GM21529 (cell line): ENCODE measurements at regions not wholly inside any gene's neighbourhood (a gene's known extent, or its start where the extent isn't known, plus 50 kb on each side); places are given as distances from the start of the nearest gene placed in this dataset.

Experiments used
- ATAC-seq: cut with Tn5 transposase; IDR thresholded peaks from one replicate; pipeline ENCODE4 v1.9.1; 2021; ENCODE audit not compliant: unreplicated experiment

DNA sequence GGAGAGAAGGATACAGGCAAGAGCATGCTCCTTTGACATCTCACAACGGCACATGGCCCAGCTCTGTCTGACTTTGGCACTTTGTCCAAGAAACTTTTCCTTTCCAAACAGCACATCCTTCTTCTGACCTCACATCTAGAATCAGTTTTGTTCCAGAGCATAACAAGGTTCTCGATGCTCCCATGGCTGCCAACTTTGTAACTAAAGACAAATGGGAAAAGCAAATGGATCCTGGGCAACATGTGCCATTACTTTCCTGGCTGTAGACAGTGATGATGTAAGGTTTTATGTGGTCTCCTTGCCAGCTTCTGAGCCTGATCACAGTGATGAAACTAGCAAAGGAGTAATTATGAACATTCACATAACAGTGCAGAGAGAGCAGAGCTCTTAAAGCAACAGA is 171.8 kb upstream of the C1orf87 start:
- no peak for ATAC-seq

DNA sequence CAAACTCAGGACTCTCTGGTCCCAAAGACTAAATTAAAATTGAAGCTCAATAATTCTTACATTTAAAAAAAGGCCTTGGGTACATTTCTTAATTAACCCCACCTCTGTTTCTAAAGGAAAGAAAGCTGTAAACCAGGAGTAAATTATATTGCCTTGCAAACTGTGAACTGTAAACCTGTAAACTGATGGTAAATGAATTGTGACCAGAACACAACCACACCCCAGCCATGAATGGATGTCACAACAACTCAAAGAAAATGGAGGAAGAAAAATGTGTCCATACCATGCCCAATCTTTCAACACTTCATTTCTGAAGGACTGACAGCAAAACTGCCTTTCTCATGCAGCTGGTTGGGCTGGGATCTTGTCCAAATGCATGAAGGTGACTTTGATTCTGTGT is 171.3 kb upstream of the C1orf87 start:
- ATAC-seq = no peak

DNA sequence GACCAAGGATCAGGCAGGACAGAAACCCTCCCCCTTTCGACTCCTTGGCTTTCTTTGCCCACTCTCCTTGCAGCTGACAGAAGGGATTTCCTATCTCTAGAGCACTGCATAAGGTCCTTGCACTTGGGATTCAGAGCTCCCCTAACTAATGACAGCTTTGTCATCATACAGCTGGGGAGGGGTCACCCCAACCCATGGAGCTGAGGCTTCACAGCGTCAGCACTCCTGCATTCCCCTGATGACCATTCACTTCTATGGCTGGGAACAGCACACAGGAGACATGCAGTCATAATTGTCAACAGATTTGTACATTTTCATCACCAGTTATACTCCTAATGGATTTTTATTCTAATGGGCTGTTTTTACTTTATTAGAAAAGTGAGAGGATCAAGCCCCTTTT is 161.7 kb upstream of the C1orf87 start:
- ATAC-seq = no peak

DNA sequence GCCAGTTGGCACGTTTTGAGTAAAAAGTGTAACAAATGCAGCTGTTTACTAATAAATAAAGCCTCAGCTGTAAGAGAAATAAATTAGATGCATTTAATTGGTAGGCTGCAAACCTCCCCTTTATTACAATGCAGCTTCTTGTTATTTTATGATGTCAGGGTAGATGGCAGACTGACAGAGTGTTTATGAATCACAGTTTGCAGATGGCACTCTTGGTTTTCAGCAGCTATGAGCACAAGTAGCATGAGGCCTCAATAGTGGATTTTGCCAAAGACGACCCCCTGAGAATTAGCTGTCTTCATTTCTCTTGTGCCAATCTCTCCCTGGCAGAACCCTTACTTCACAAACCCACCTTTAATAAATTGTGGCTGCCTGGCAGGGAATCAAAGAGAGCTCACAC is 161.2 kb upstream of the C1orf87 start:
- ATAC-seq = no peak

DNA sequence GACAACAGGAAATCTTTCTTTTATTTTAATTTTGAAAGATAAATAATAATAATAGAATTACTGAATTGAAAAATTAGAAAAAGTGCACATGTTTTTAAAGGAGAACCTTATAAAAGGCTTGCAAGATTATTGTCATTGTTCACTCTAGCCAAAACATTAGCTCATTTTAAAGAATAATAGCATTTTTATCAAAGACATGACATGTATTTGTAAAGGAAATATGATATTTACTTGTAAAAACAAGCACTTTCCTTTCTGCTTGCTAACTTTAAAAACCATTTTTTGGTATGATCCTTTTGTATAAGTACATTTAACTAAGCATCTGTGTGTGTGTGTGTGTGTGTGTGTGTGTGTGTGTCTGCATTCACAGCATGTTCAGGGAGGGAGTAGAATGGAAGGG is 156.3 kb upstream of the C1orf87 start:
- ATAC-seq = no peak

DNA sequence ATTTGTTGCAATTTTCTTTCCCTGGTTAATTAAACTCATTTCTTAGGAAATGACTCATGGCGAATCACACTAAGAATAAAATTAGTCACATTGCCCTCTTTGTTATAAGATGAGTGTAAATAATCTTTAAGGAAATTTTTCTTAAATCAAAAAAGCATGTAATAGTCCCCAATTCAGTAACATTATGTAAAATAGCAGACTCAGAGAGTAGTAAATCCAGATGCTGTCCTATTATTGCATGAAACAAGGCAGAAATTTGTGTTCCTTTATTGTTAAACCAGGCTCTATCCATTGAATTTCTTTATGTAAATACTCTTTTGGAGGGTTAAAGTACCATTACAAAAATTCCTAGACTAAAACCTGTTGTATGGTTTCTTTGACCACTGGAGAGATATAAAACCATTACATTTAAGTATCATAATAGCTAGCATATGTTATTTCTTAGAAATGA is 154.5 kb upstream of the C1orf87 start:
- ATAC-seq = no peak

DNA sequence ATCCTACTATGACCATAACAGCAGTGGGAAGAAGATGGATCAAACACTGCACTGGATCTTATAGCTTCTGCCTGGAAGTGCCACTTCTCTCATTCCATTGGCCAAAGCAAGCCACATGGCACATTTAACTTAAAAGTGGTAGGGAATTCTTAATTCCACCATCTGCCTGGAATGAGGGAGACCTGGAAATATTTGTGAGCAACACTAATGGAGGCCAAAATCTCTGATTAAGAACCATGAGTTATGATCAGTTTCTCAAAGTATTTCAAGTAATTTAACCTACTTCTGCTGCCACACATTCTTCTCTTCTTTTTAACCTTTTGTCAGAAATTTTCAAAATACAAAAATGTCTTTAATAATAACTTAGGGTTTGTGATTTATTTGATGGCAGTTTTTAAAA is 154.0 kb upstream of the C1orf87 start:
- ATAC-seq = no peak

DNA sequence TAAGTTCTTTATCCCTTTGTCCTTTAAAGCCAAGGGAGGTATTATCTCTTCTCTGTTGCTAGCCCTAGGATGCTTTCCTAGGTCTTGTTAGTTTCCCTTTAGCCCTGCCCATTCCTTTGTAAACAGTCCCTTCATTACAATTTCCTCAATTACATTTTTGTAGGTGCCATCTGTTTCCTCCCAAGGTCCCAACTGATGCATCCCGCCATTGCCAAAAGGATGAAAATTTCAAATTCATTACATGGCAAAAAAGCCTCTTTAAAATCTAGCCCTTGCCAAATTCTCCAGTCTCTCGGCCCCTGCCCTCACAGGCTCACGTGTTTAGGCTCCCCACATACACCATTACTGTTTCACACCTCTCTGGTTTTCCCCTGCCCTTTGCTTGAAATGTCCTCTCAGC is 151.9 kb upstream of the C1orf87 start:
- no peak for ATAC-seq

DNA sequence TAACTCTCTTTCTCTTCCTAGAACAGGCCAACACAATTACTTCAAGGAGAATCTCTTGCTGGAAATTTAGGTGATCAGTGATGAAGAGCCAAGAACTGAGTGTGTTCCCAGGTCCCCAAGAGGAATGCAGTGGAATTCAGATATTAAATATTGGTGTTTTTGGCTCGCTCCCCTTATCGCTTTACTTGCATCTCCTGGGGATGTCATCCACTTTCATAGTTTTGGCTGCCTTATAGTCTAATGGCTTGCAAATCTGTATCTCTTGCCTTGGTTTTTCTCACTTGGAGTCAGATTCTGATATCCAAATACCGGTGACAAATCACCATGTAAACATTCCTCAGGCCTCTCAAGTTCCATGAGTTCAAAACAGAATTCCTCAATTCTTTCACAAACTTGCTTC is 151.0 kb upstream of the C1orf87 start:
- no peak for ATAC-seq

DNA sequence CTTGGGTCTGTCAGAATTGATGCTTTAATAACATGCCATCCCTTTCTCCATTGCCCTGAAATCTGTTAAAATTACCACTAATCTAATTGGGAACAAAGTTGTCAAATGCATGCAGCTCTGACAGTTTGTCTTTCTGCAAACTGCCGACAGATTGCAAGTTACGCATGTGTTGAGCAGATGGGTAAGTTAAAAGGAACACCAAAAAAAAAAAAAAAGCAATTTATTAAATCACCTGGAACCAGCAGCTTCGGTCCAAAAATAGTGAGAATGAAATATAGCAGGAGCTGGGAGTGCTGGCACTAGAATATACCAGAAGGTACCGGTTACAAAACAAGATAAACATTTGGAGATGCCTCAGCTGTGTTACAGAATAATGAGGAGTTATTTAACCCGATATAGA is 149.6 kb upstream of the C1orf87 start:
- no peak for ATAC-seq

DNA sequence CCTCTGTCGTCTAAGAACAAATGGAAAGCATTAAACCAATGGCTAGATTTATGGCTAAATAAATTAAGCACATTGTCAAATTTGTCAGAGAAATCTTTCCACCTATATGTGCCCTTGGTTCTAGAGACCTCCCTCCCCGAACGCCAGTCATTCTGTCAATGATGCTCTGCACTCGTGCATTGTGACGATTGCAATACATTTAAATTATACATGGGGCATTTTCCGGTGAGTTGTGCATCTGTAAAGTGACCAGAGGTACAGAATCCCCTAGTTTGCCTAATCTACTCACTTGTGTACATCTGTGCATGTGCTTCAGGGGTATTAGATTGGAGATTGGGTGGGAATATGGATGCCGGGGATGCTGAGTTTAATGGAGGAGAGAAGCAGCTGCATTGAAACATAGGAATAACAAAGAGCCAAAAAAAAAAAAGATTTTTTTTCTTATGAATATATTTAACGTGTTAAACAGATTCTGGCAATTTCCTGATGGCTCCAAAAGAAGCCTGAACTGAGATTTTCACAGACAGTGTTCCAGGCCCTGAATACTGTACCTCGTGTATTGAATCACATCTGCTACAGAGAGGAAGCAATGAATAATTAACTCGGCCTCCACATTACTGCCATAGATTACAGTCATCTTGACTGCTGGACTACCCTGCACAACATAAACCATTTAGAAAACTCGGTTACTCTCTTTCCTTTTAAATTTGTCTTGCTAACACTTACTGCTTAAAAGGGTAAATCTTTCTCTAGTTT is 149.0 kb upstream of the C1orf87 start:
- ATAC-seq = no peak

DNA sequence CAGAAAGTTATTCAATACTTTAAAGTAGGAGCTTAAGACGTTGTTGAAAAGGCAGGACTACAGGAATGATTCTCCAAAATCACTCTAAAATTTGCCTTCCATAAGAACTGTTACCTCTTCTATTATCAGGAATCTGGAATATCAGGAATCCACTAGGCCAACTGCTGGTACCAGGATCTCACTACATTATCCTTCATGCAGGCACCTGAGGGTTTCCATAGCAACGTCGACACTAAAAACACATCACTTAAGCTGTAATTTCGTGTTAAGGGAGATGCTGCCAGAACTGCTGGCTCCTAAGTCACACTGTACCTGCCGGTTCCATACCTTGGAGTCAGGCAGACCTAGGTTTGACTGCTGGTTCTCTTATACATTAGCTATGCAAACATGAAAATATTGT is 139.7 kb upstream of the C1orf87 start:
- ATAC-seq = no peak

DNA sequence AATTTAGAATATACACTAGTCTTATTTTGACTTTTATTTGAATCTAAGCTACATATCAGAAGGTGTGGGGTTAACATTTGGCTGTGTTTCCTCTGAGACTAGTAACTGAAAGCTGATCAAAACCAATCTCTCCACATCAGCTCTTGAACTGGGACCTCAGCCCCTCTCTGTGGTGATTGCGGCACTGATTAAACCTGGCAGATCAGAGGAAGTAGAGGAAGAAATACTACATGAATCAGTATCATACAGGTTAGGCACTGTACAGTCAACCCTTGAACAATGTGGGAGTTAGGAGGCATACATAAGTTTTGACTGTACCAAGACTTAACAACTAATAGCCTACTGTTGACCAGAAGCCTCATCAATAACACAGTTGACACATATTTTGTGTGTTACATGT is 122.5 kb upstream of the C1orf87 start:
- ATAC-seq = no peak

DNA sequence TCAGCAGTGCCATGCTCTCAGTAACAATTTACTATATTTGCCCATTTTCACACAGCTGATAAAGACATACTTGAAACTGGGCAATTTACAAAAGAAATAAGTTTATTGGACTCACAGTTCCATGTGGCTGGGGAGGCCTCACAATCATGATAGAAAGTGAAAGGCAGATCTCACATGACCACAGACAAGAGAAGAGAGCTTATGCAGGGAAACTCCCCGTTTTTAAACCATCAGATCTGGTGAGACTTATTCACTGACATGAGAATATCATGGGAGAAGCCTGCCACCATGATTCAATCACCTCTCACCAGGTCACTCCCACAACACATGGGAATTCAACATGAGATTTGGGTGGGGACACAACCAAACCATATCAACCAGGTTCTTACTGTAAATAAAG is 112.1 kb upstream of the C1orf87 start:
- no peak for ATAC-seq

DNA sequence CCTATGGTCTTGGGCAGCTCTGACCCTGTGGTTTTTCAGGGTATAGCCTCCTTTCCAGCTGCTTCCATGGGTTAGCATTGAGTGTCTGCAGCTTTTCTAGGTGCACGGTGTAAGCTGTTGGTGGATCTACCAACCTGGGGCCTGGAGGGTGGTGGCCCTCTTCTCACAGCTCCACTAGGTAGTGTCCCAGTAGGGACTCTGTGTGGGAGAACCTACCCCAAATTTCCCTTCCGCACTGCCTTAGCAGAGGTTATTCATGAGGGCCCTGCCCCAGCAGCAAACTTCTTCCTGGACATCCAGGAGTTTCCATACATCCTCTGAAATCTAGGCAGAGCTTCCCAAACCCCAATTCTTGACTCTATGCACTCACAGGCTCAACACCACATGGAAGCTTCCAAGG is 111.0 kb upstream of the C1orf87 start:
- ATAC-seq = no peak

DNA sequence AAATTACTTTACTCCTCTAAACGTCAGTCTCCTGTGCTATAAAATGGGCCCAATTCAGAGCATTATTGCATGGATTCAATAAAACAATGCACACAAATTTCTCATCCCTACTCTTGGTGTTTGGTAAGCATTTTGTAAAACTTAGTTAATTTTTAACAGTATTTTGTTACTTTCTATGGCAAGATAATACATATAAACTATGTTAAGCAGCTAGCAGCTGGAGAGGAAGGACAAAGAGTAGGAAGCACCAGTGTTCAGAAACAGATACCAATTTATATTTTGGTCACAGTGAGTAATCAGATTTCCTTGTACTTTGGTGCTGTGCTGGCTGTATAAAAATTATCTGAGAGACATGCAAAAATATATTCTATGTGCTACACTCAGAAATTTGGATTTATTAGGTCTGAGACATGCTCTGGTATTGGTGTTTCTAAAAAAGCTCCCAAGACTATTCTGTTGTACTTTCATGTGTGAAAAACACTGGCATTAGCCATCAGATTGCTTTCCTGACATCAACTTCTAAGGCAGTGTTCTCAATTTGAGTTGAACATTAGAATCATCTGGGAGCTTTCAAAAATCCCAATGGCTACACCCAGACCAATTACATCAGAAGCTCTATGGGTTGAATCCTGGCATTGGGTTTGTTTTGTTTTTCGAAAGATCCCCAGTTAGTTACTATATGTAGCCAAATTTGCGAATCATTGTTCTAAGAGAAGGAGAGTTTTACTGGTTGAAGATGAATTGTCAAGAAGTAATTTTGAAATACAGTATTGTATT is 100.3 kb upstream of the C1orf87 start:
- no peak for ATAC-seq

DNA sequence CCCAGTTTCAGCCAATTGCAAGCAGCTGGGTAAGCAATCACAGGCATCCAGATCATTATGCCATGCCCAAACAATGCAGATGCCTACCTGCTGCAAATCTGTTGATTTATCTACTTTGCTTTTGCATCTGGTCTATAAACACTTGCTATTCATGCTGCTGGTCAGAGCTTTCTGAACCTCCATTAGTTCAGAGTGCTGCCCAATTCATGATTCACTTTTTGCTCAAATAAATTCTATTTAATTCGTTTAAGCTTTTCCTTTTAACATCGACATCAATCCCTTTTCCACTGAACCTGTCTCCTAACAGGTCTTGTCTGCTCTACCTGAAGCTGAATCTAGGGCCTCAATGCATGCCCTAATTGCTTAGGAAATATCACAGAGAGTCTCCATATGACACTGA is 99.4 kb upstream of the C1orf87 start:
- ATAC-seq = no peak

DNA sequence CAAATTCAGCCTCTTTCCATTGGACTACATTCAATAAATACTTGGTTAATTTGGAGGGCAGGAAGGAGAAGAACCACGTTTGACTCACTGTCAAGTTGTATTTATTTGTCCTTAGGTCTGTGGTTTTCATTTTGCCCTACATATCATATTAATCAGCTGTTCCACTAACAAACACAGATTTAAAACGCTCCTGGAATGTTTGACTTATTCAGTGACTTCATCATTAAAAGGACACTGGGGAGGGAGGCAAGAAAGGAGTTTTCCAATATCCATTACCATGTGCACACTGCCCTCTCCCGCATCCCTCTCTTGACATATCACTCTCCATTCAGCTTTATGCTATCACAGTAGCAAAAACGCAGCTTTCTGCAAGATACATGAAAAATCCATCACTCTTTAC is 98.2 kb upstream of the C1orf87 start:
- no peak for ATAC-seq

DNA sequence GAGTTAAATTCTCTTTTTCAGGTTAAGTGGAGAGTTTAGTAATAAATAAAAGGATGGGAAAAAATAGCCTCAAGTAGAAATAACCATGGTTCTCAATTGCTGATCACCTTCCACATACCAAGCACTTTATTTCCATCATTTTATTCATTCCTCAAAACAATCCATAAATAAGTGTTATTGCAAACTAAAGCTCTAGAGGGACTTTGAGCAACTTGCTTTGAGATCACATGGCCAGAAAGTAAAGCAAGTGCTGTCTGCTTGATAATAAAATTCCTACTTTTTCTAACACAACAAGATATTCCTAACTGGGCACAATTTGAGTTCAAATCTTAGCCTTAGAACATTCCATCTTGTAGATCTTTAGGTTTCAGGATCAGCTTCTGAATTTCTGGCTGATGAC is 97.1 kb upstream of the C1orf87 start:
- no peak for ATAC-seq

DNA sequence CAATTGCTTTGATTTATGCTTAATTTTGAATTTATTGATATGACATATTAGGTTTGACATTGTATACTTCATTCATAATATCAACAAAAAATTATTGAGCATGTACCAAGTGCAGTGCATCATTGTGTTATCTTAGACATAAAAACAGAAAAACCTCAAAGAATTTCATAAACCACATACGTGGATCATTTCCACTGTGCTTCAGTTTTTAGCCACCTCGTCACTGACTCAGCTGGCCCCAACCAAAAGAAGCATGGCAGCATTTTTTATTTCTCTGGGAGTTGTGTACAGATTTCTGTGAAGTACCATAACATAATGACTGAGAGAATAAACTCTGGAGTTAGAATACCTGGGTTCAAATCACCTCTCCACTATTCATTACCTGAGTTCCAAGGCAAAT is 95.6 kb upstream of the C1orf87 start:
- ATAC-seq = no peak

DNA sequence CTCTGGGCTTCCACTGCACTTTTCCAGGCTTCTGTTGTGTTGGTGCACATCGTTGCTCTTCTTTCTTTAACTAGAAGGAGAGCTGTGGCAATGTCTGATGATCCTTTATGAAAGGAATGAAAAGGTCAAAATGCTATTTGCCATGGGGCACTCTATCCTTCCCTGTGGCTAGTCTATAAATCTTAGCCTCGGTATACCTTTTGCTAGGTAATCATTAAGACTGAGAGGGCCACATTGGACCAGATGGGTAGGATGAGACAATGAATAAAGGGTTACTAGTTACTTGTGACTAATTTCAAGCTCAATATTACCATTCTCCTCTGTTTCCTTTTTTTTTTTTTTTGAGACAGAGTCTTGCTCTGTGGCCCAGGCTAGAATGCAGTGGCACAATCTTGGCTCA is 89.4 kb upstream of the C1orf87 start:
- no peak for ATAC-seq

DNA sequence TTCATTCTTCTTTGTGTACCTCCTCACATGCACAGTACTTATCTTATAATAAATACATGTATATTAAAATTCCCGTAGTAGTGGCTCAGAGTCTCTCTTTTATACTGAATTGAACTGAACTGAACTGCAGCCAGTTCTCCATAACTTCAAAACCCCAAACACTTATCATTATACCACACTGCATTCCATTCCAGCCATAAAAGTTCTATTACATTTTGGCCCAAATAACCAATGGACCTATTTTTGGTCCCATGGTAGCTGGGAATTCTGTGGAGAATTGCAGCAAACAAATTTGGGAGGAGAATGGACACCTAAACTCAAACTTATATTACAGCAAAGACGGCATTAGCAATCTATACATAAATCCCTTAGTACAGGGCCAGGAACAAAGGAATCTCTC is 86.6 kb upstream of the C1orf87 start:
- ATAC-seq = no peak

DNA sequence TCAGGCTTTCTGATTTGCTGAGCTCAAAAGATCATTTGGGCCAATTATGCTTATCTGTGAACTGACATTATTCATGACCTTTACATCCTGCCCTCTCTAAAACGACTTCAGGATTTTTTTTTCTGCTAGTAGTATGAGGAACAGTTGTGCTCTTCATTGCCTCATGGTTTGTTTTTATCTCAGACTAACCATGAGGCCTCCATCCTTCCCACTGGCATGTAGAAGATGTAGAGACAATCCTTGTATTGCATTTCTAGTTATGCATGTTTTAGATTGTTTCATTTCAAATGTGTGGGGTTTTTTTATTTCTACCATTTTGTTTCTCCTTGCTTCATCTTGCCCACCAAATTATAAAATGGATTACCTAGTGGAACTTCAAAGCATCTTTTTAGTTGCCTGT is 82.8 kb upstream of the C1orf87 start:
- no peak for ATAC-seq
